NCI-H460 (cell line): ENCODE measurements at regions not wholly inside any gene's neighbourhood (a gene's known extent, or its start where the extent isn't known, plus 50 kb on each side); places are given as distances from the start of the nearest gene placed in this dataset.

Experiments
- DNase-seq: peaks from one replicate; pipeline ENCODE4 v3.0.0-alpha.2; 2016; ENCODE audit warnings: low read depth; ENCODE audit errors: extremely low read depth

- DNase-seq = no peak
Observed at GRCh38 chrX:69028006-69028760, 137.1 kb downstream of the PJA1 start.

- DNase-seq = no peak
Observed at GRCh38 chrX:69027181-69028005, 137.9 kb downstream of the PJA1 start.

- no peak for DNase-seq
Observed at GRCh38 chrX:69025802-69026301, 139.4 kb downstream of the PJA1 start.

- no peak for DNase-seq
Observed at GRCh38 chrX:69024931-69025330, 140.3 kb downstream of the PJA1 start.

GRCh38 chrX:69024161-69024736, 141.0 kb downstream of the PJA1 start:
- no peak for DNase-seq

- DNase-seq = no peak
Observed at GRCh38 chrX:69022430-69022829, 142.8 kb downstream of the PJA1 start.

GRCh38 chrX:69021141-69021960, 143.9 kb downstream of the PJA1 start:
- DNase-seq = no peak

GRCh38 chrX:69020316-69020715, 144.9 kb downstream of the PJA1 start:
- no peak for DNase-seq

GRCh38 chrX:69019073-69019890, 146.0 kb downstream of the PJA1 start:
- no peak for DNase-seq

- DNase-seq = no peak
Observed at GRCh38 chrX:69018416-69019072, 146.7 kb downstream of the PJA1 start.

- DNase-seq = no peak
Observed at GRCh38 chrX:69016293-69016941, 148.8 kb downstream of the PJA1 start.

GRCh38 chrX:69015564-69016292, 149.5 kb downstream of the PJA1 start:
- DNase-seq = no peak

GRCh38 chrX:69015156-69015555, 150.1 kb downstream of the PJA1 start:
- DNase-seq = no peak

GRCh38 chrX:69014200-69014599, 151.1 kb downstream of the PJA1 start:
- DNase-seq = no peak

GRCh38 chrX:69010339-69010738, 154.9 kb downstream of the PJA1 start:
- no peak for DNase-seq

GRCh38 chrX:69000877-69001276, 164.4 kb downstream of the PJA1 start:
- DNase-seq = no peak

- no peak for DNase-seq
Observed at GRCh38 chrX:68999931-69000330, 165.3 kb downstream of the PJA1 start.

GRCh38 chrX:68999356-68999755, 165.9 kb downstream of the PJA1 start:
- DNase-seq = no peak
